Fibroblast of upper back skin (primary cell): ENCODE measurements at regions not wholly inside any gene's neighbourhood (a gene's known extent, or its start where the extent isn't known, plus 50 kb on each side); places are given as distances from the start of the nearest gene placed in this dataset.

Experiments
- DNase-seq: peaks from one replicate; pipeline ENCODE4 v3.0.0-alpha.2; 2013

GRCh38 chr3:107112356-107112755 is 264.9 kb upstream of the CCDC54 start:
- no peak for DNase-seq

GRCh38 chr3:107116251-107116650 is 261.0 kb upstream of the CCDC54 start:
- no peak for DNase-seq

- no peak for DNase-seq
Observed at GRCh38 chr3:107117156-107117555, 260.1 kb upstream of the CCDC54 start.

- DNase-seq = peak; percentile 88
Observed at GRCh38 chr3:107117922-107118536, 259.2 kb upstream of the CCDC54 start.

- peak; percentile 84 for DNase-seq
Observed at GRCh38 chr3:107124885-107125284, 252.4 kb upstream of the CCDC54 start.

- DNase-seq = no peak
Observed at GRCh38 chr3:107128946-107129345, 248.3 kb upstream of the CCDC54 start.

GRCh38 chr3:107130089-107130700 is 247.0 kb upstream of the CCDC54 start:
- no peak for DNase-seq

- DNase-seq = no peak
Observed at GRCh38 chr3:107132674-107133073, 244.6 kb upstream of the CCDC54 start.

- DNase-seq = no peak
Observed at GRCh38 chr3:107133891-107134290, 243.3 kb upstream of the CCDC54 start.

GRCh38 chr3:107142171-107142570 is 235.1 kb upstream of the CCDC54 start:
- DNase-seq = no peak

- DNase-seq = no peak
Observed at GRCh38 chr3:107142786-107143575, 234.3 kb upstream of the CCDC54 start.

- DNase-seq = no peak
Observed at GRCh38 chr3:107150675-107151074, 226.6 kb upstream of the CCDC54 start.

GRCh38 chr3:107153981-107154380 is 223.3 kb upstream of the CCDC54 start:
- DNase-seq = no peak

GRCh38 chr3:107172411-107172810 is 204.8 kb upstream of the CCDC54 start:
- DNase-seq = no peak

- DNase-seq = no peak
Observed at GRCh38 chr3:107184375-107184774, 192.9 kb upstream of the CCDC54 start.

- no peak for DNase-seq
Observed at GRCh38 chr3:107188262-107188661, 189.0 kb upstream of the CCDC54 start.

GRCh38 chr3:107189158-107189791 is 188.0 kb upstream of the CCDC54 start:
- no peak for DNase-seq

GRCh38 chr3:107193116-107193515 is 184.1 kb upstream of the CCDC54 start:
- peak; percentile 9 for DNase-seq

GRCh38 chr3:107198581-107199181 is 178.6 kb upstream of the CCDC54 start:
- DNase-seq = peak; percentile 77

GRCh38 chr3:107201146-107201545 is 176.1 kb upstream of the CCDC54 start:
- DNase-seq = no peak

GRCh38 chr3:107202885-107203284 is 174.4 kb upstream of the CCDC54 start:
- DNase-seq = peak; percentile 46

- no peak for DNase-seq
Observed at GRCh38 chr3:107204121-107204520, 173.1 kb upstream of the CCDC54 start.

GRCh38 chr3:107205358-107205757 is 171.9 kb upstream of the CCDC54 start:
- no peak for DNase-seq
